ENCODE measurements at regions not wholly inside any gene's neighbourhood (a gene's known extent, or its start where the extent isn't known, plus 50 kb on each side); places are given as distances from the start of the nearest gene placed in this dataset.
"Not testable (repeated sequence)": the region's sequence is repeated elsewhere in the genome, so short reads cannot be mapped to it uniquely, and the experiment has no call there.

- DNase-seq, result peak; percentile 48
These were observed 389.9 kb upstream of the PCDH9 start for GRCh38 chr13:67619995-67620380.

- DNase-seq, result peak; percentile 65
These were observed 389.3 kb upstream of the PCDH9 start for GRCh38 chr13:67619351-67619994.

GRCh38 chr13:67614579-67614978 lies 384.4 kb upstream of the PCDH9 start:
- no peak for DNase-seq

- no peak for DNase-seq
These were observed 383.9 kb upstream of the PCDH9 start for GRCh38 chr13:67614013-67614412.

GRCh38 chr13:67588607-67589006 lies 358.5 kb upstream of the PCDH9 start:
- DNase-seq, result no peak

- no peak for DNase-seq
These were observed 347.2 kb upstream of the PCDH9 start for GRCh38 chr13:67577361-67577760.

GRCh38 chr13:67574320-67575233 lies 344.4 kb upstream of the PCDH9 start:
- DNase-seq, result peak; percentile 59

- no peak for DNase-seq
These were observed 338.1 kb upstream of the PCDH9 start for GRCh38 chr13:67568205-67568604.

GRCh38 chr13:67557642-67558241 lies 327.6 kb upstream of the PCDH9 start:
- no peak for DNase-seq

GRCh38 chr13:67557118-67557517 lies 327.0 kb upstream of the PCDH9 start:
- no peak for DNase-seq

- DNase-seq, result peak; percentile 18
These were observed 324.8 kb upstream of the PCDH9 start for GRCh38 chr13:67554746-67555452.

GRCh38 chr13:67554286-67554685 lies 324.1 kb upstream of the PCDH9 start:
- peak; percentile 84 for DNase-seq

GRCh38 chr13:67549331-67549730 lies 319.2 kb upstream of the PCDH9 start:
- DNase-seq, result peak; percentile 79

- peak; percentile 46 for DNase-seq
These were observed 308.8 kb upstream of the PCDH9 start for GRCh38 chr13:67538906-67539305.

- DNase-seq, result no peak
These were observed 290.8 kb upstream of the PCDH9 start for GRCh38 chr13:67520886-67521285.

- DNase-seq, result no peak
These were observed 289.2 kb upstream of the PCDH9 start for GRCh38 chr13:67519356-67519755.

GRCh38 chr13:67518785-67519184 lies 288.6 kb upstream of the PCDH9 start:
- DNase-seq, result no peak

GRCh38 chr13:67515895-67516294 lies 285.8 kb upstream of the PCDH9 start:
- DNase-seq, result peak; percentile 74

GRCh38 chr13:67509018-67509417 lies 278.9 kb upstream of the PCDH9 start:
- DNase-seq, result no peak

GRCh38 chr13:67508275-67508674 lies 278.1 kb upstream of the PCDH9 start:
- not testable (repeated sequence) for DNase-seq

- no peak for DNase-seq
These were observed 276.3 kb upstream of the PCDH9 start for GRCh38 chr13:67506407-67506806.

- DNase-seq, result no peak
These were observed 275.2 kb upstream of the PCDH9 start for GRCh38 chr13:67505376-67505775.

- no peak for DNase-seq
These were observed 268.8 kb upstream of the PCDH9 start for GRCh38 chr13:67498948-67499347.
